GM12864 (cell line): ENCODE measurements at regions not wholly inside any gene's neighbourhood (a gene's known extent, or its start where the extent isn't known, plus 50 kb on each side); places are given as distances from the start of the nearest gene placed in this dataset.

ENCODE experiments used
- DNase-seq: peaks from one replicate; pipeline ENCODE4 v3.0.0-alpha.2; 2011; ENCODE audit warnings: low read depth
- H3K4me3 ChIP-seq: 2 replicates; pipeline ENCODE4 v1.5.1; 2011; ENCODE audit warnings: mild to moderate bottlenecking, low read depth, low read length, control low read depth
- CTCF ChIP-seq: IDR thresholded peaks from 2 replicates; pipeline ENCODE4 v1.5.1; 2011; ENCODE audit warnings: low read depth, mild to moderate bottlenecking, moderate library complexity, low read length, control low read depth, inconsistent platforms; ENCODE audit errors: missing control alignments

GRCh38 chr10:80708185-80708584 is 170.5 kb downstream of the SH2D4B start:
- no peak for DNase-seq
- no peak for TF ChIP-seq CTCF
- no peak overlapping the region for H3K4me3 ChIP-seq

- TF ChIP-seq CTCF = no peak
- no peak for DNase-seq
- H3K4me3 ChIP-seq = no peak overlapping the region
These were observed 171.1 kb downstream of the SH2D4B start for GRCh38 chr10:80708808-80709207.

DNA sequence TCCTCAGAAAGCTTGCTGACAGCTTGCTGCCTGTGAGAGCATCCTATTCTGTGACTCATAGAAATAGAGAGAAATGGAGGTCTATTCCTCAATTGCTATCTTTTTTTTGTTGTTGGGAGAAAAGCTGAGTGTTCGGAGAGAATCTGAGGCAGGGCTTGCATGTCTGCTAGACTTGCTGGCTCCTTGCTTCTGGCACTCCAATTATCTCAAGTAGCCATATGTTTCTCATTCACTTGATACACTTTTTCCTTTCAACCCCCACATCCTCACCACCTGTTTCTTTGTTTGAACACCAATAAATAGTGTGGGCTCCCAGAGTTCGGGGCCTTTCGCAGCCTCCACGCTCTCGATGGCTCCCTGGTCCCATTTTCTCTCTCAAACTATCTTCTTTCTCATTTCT is 172.2 kb downstream of the SH2D4B start:
- no peak for TF ChIP-seq CTCF
- DNase-seq = no peak
- H3K4me3 ChIP-seq = no peak overlapping the region

DNA sequence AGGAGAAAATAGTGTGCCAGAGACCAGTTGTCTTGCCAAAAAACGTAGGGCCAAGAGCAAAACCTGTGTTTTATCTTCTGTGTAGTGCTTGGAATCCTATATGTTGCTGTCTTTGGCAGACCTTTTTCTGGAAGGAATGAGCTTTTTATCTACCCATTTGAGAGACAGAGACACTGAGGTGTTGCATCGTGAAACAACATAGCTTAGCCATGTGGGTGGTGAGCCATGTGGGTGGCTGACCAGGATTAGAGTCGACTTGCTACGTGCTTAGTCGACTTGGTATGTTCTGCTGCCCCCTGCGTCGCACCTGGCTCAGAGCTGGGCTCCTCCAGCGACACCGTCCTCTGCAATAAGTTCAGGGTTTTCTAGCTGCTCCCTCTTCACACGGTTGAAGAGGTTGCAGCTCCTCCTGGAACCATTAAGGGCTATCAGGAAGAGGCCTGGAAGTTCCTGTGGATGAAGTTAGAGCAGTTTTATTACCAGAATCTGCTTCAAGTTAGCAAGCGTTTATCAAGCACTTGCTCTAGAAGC is 175.8 kb downstream of the SH2D4B start:
- DNase-seq = no peak
- TF ChIP-seq CTCF = no peak
- H3K4me3 ChIP-seq = no peak overlapping the region

- no peak overlapping the region for H3K4me3 ChIP-seq
- TF ChIP-seq CTCF = no peak
- no peak for DNase-seq
These were observed 176.9 kb downstream of the SH2D4B start for GRCh38 chr10:80714566-80714965.

- H3K4me3 ChIP-seq = no peak overlapping the region
- DNase-seq = no peak
- no peak for TF ChIP-seq CTCF
These were observed 180.3 kb downstream of the SH2D4B start for GRCh38 chr10:80718024-80718423.

DNA sequence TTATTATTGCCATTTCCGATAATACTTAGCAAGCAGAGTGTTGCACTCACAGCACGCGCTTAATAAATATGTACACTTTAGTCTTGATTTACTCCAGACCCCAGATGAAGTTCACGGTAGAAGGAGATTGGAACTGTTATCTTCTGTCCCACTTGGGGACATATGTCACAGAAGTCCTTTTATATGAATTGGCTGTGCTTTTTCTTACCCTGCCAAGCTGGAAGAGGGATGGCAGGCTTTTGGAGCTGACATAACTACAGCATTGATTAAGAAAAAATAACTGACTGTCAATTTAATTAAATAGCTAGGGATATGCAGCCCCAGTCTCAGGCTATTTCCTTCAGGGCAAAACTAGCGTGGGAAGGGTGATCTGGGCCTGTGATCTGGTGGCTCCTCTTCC is 182.2 kb downstream of the SH2D4B start:
- no peak for DNase-seq
- TF ChIP-seq CTCF = no peak

More for the DNA sequence above, 182.2 kb downstream of the SH2D4B start:
- no peak overlapping the region for H3K4me3 ChIP-seq
